Esophagus mucosa (tissue), 1 donor: ENCODE measurements at regions not wholly inside any gene's neighbourhood (a gene's known extent, or its start where the extent isn't known, plus 50 kb on each side); places are given as distances from the start of the nearest gene placed in this dataset.
A peak's percentile ranks its signal among the peaks of the same experiment; 100 is the strongest.
"Not testable (repeated sequence)": the region's sequence is repeated elsewhere in the genome, so short reads cannot be mapped to it uniquely, and the experiment has no call there.

Source experiments
- ATAC-seq: fragments of 200-7000 bp; cut with Tn5 transposase; one replicate; pipeline ENCODE4 v1.9.1; 2020
- donor health status: DM: yes; HTN: yes; CAD: no.

DNA sequence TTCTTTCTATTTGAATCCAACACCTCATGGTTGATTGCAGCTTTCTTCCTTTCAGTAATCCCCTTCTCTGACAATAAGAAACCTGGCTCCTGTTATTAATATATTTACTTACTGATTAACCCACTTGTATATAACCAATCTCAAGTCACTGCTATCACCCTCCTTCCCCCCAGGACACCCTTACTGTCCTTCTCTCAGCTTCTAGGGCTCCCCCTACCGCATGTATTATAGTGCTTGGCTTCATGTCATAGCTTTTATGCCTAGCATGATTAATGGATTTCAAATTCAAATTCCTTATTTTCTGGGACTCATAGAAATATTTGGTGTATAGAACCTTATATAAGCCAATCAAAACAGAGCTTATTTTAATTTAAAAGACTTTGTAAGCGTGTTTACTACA lies 75.7 kb upstream of the BNIP2 start:
- no peak for ATAC-seq

GRCh38 chr15:59762558-59762957 lies 73.4 kb upstream of the BNIP2 start:
- no peak for ATAC-seq

GRCh38 chr15:59760256-59760655 lies 71.1 kb upstream of the BNIP2 start:
- not testable (repeated sequence) for ATAC-seq

DNA sequence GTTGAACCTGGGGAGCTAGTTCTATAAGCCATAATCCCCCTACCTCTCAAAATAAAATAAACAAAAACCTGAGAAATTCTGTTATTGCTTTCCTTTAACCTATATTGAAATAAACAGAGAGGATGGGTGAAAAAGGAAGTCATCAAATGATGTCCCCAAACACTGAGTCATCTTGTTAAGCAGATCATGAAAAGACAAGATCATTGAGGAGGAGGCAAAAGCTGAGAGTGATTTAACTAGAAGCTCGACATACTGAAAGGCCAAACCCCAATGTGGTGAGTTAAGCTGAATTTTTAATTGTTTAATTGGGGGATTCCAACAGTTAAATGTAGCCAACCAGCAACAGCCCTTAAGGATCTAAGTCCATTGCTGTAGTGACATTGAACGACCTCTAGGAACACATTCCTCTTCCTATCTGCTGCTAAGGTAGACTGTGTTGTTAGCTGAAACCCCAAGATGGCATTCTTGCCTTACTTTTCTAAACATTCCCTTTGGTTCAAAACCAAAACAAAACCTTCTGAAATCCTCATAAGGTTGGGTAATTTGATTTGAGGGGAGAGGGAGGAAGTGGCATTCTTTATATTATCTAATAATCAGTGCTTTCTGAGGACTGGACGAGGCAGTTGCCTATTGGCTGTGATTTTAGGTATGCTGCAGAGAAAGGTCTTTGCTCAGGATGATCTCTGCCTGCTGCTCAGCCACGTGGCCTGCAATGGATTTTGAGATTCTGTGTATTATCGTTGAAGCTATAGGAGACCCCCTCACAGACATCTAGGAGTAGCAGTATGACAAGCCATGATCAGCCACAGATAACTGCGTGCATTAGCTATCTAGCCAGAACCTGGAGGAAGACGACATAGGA lies 62.7 kb upstream of the BNIP2 start:
- peak; percentile 58 for ATAC-seq

GRCh38 chr15:59746777-59747176 lies 57.7 kb upstream of the BNIP2 start:
- no peak for ATAC-seq

DNA sequence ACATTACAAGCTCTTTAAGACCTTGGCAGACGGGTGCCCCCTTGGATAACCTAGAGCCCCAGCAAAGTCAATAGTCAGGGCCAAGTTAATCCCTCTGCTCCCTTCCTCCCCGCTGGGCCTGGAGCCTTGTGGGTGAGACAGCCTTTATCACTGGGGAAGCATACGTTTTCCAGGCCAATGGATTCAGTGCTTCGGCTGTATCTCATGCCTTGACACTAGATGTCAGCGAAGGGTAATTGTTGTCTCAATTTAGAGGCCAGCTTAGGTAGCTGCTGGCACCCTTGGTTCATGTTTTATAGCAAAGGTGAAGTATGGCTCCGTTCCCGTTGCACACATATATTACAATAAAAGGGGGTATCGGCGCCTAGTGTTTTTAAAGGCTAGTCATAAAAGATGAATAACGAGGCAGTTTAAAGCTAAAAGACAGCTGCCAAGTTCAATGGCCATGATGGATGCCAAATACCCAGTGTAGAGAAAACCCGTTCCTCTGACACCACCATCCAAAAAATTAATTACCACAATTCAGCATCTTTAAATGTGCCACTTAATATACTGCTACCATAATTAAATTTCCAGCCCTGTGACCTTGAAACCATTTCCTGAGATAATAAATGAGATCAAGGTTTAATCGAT lies 52.3 kb upstream of the BNIP2 start:
- ATAC-seq = peak; percentile 57

DNA sequence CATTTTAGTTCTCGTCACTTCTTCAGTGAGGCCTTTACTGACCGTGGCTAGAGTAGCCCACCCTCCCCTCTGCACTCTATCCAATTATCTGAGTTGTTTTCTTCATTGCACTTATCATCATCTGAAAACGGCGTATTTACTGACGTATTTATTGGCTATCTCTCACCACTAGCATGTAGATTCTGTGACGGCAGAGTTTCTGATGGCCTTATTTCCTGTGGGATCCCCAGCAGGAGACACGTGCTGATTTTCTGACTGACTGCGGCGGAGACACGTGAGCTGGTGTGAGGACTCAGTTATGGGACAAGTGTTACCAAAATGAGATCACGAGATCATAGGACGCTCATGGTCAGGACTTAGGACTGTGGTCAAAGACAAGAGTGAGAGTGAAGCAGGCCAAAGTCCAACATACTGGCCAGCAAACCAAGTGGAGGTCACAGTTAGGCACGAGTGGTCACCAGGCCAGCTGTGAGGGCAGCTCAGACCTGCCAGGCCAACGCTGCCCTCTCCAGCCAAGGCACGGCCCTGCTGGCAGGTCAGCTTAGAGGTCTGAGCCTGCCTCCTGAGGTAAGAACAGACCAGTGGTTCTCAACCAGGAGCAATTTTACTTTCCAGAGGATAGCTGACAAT lies 50.6 kb upstream of the BNIP2 start:
- ATAC-seq = peak; percentile 23
